ENCODE measurements at regions not wholly inside any gene's neighbourhood (a gene's known extent, or its start where the extent isn't known, plus 50 kb on each side); places are given as distances from the start of the nearest gene placed in this dataset.

DNA sequence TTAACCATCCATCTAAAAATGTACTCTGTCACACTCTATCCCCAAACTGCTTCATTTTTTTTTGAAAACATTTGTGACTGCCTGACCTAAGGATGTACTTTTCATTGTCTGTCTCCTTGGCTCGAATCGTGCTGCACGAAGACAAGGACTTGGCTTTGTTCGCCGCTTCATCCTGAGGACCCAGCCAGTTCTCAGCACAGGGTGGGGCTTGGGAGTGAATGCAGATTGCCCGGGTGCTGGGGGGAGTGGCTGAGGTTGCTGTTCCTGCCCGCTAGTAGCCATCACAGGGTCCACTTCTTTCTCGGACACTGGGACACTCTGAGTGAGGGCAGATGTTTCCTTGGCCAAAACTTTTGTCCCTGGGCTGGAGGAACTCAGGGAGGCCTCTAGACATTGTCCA is 70.1 kb upstream of the CLCN4 start:
- H3K4me3 ChIP-seq (ENCODE audit: low read depth, low read length): no peak overlapping the region
- no peaks in the 10 kb centered on the region for H3K9me3 ChIP-seq (ENCODE audit: control insufficient read depth, low read length)
- TF ChIP-seq, protein P1, sequence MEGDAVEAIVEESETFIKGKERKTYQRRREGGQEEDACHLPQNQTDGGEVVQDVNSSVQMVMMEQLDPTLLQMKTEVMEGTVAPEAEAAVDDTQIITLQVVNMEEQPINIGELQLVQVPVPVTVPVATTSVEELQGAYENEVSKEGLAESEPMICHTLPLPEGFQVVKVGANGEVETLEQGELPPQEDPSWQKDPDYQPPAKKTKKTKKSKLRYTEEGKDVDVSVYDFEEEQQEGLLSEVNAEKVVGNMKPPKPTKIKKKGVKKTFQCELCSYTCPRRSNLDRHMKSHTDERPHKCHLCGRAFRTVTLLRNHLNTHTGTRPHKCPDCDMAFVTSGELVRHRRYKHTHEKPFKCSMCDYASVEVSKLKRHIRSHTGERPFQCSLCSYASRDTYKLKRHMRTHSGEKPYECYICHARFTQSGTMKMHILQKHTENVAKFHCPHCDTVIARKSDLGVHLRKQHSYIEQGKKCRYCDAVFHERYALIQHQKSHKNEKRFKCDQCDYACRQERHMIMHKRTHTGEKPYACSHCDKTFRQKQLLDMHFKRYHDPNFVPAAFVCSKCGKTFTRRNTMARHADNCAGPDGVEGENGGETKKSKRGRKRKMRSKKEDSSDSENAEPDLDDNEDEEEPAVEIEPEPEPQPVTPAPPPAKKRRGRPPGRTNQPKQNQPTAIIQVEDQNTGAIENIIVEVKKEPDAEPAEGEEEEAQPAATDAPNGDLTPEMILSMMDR (IDR thresholded peaks at IDR 0.05): no peak
- H3K4me1 ChIP-seq: peaks cover 2% of the 10 kb centered on the region
- H3K9ac ChIP-seq: no peak overlapping the region
- H2AFZ ChIP-seq: no peak overlapping the region
- no peaks in the 10 kb centered on the region for H3K79me2 ChIP-seq
- H3K36me3 ChIP-seq (ENCODE audit: control insufficient read depth, insufficient read depth, low read length): no peaks in the 10 kb centered on the region
- no peaks in the 10 kb centered on the region for H3K27me3 ChIP-seq (ENCODE audit: control insufficient read depth, insufficient read depth, low read length)
- no peak overlapping the region for H3K4me2 ChIP-seq (ENCODE audit: low read length)
- no peak overlapping the region for H3K27ac ChIP-seq

DNA sequence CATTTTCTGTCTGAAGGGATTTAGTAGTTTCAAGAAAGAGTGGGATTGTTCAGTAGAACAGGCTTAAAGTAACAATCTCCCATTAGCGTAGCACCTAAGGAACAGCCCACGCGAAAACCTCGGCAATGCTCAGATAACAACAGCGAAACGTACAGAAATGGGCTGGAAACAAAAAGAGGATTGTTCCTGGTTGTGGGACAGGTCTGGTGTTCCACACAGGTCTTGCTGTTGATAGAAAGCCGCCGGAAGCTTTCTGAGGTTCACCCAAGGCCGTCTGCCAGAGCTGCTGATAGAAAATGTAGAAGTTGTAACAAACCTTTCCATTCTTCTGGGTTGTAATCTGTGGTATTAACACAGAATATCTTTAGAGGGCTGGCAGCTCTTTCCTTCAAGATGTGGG is 69.4 kb upstream of the CLCN4 start:
- H2AFZ ChIP-seq: no peak overlapping the region
- no peak overlapping the region for H3K4me2 ChIP-seq (ENCODE audit: low read length)
- no peaks in the 10 kb centered on the region for H3K36me3 ChIP-seq (ENCODE audit: control insufficient read depth, insufficient read depth, low read length)
- no peak overlapping the region for H3K27ac ChIP-seq
- peaks cover 2% of the 10 kb centered on the region for H3K4me1 ChIP-seq
- H3K27me3 ChIP-seq (ENCODE audit: control insufficient read depth, insufficient read depth, low read length): no peaks in the 10 kb centered on the region
- no peak overlapping the region for H3K9ac ChIP-seq
- H3K9me3 ChIP-seq (ENCODE audit: control insufficient read depth, low read length): no peaks in the 10 kb centered on the region
- no peaks in the 10 kb centered on the region for H3K79me2 ChIP-seq
- TF ChIP-seq, protein P1 (IDR thresholded peaks at IDR 0.05): no peak
- H3K4me3 ChIP-seq (ENCODE audit: low read depth, low read length): no peak overlapping the region

DNA sequence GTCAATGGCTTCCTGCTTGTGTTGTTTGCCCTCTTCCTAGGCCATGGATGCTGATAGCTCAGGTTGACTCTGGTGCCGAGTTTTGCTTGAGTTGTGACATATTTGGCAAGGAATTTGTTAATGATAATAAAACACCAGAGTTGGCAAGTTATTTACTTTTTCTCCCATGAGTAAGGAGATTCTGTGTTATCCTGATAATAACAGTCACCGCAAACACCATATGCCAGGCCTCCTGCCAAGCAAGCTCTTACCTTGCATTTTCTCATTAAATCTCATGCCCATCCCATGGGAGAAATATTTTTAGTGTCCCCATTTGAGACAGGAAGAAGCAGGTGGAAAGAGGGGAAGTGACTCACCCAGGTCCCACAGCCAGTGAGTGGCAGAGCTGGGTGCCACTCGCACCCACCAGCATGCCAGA is 67.4 kb upstream of the CLCN4 start:
- Histone ChIP-seq H3K79me2 (no peaks in the 10 kb centered on the region), H3K36me3 (ENCODE audit: control insufficient read depth, insufficient read depth, low read length) (no peaks in the 10 kb centered on the region), H3K4me3 (ENCODE audit: low read depth, low read length) (no peak overlapping the region), H3K4me2 (ENCODE audit: low read length) (no peak overlapping the region), H3K9me3 (ENCODE audit: control insufficient read depth, low read length) (no peaks in the 10 kb centered on the region), H2AFZ (no peak overlapping the region), H3K27me3 (ENCODE audit: control insufficient read depth, insufficient read depth, low read length) (no peaks in the 10 kb centered on the region), H3K9ac (no peak overlapping the region), H3K27ac (no peak overlapping the region), H3K4me1 (peaks cover 2% of the 10 kb centered on the region)
- TF ChIP-seq, protein P1 (IDR thresholded peaks at IDR 0.05): no peak

DNA sequence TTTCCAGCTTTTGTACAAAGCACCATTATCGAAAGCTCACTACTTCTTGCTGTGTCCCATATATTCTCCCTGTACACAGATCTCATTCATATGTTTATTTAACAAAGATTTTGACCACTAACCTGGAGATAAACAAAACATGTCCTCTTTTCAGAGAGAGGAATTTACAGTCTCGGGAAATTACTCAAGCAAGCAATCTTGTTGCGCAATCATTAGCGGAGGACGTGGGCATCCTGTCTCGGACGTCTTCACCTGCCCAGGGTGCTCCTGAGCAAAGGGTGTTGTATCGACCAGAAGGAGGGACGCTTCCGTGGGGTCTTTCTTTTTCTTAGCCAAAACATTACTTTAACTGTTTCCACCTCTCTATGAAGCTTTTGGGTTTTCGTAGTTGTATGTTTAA is 66.5 kb upstream of the CLCN4 start:
- Histone ChIP-seq H3K4me2 (ENCODE audit: low read length) (no peak overlapping the region), H3K9me3 (ENCODE audit: control insufficient read depth, low read length) (no peaks in the 10 kb centered on the region), H3K27me3 (ENCODE audit: control insufficient read depth, insufficient read depth, low read length) (no peaks in the 10 kb centered on the region), H3K79me2 (no peaks in the 10 kb centered on the region), H3K9ac (no peak overlapping the region), H3K36me3 (ENCODE audit: control insufficient read depth, insufficient read depth, low read length) (no peaks in the 10 kb centered on the region), H3K4me3 (ENCODE audit: low read depth, low read length) (no peak overlapping the region), H3K4me1 (peaks cover 2% of the 10 kb centered on the region), H3K27ac (no peak overlapping the region), H2AFZ (no peak overlapping the region)
- TF ChIP-seq, protein P1 (IDR thresholded peaks at IDR 0.05): no peak

DNA sequence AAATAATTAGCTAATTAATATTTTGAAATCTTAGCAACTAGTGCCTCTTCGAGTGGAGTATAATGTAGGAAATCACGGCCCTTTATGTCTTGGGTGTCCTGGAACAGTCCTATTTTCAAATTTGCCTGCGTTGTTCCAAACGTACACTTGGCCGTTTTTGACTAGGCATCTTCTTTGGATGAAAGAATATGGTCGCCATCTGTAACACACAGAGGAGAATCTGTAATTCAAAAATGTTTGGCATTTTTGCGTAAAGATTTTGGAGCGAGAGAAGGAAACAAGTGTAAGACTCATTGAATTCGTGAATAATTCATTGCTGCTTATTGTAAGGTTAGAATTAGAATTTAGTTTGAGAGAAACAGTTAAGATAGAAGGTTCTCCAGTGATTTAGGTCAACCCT is 61.5 kb upstream of the CLCN4 start:
- Histone ChIP-seq H3K36me3 (ENCODE audit: control insufficient read depth, insufficient read depth, low read length) (no peaks in the 10 kb centered on the region), H3K4me3 (ENCODE audit: low read depth, low read length) (no peak overlapping the region), H3K79me2 (no peaks in the 10 kb centered on the region), H3K27me3 (ENCODE audit: control insufficient read depth, insufficient read depth, low read length) (no peaks in the 10 kb centered on the region), H2AFZ (no peak overlapping the region), H3K9ac (no peak overlapping the region), H3K9me3 (ENCODE audit: control insufficient read depth, low read length) (no peaks in the 10 kb centered on the region), H3K4me2 (ENCODE audit: low read length) (no peak overlapping the region), H3K4me1 (peaks cover 2% of the 10 kb centered on the region), H3K27ac (no peak overlapping the region)
- TF ChIP-seq, protein P1 (IDR thresholded peaks at IDR 0.05): no peak
